Activated effector memory CD4-positive, alpha-beta T cell treated with Interleukin-2 at 50 U/mL for 16 hours (primary cell): ENCODE measurements at regions not wholly inside any gene's neighbourhood (a gene's known extent, or its start where the extent isn't known, plus 50 kb on each side); places are given as distances from the start of the nearest gene placed in this dataset.
"Not testable (repeated sequence)": the region's sequence is repeated elsewhere in the genome, so short reads cannot be mapped to it uniquely, and the experiment has no call there.

Experiments
- DNase-seq: peaks from one replicate; pipeline ENCODE4 v3.0.0-alpha.2; 2020

GRCh38 chr17:34039759-34040555, 215.1 kb upstream of the CCL2 start:
- peak; percentile 2 for DNase-seq

- no peak for DNase-seq
Measured at GRCh38 chr17:34045990-34046389, 209.1 kb upstream of the CCL2 start.

GRCh38 chr17:34051046-34051445, 204.0 kb upstream of the CCL2 start:
- DNase-seq, result no peak

GRCh38 chr17:34054495-34054894, 200.6 kb upstream of the CCL2 start:
- DNase-seq, result no peak

GRCh38 chr17:34055606-34056005, 199.5 kb upstream of the CCL2 start:
- DNase-seq, result no peak

- DNase-seq, result no peak
Measured at GRCh38 chr17:34059423-34060220, 195.5 kb upstream of the CCL2 start.

- no peak for DNase-seq
Measured at GRCh38 chr17:34066528-34066927, 188.6 kb upstream of the CCL2 start.

GRCh38 chr17:34067011-34067410, 188.1 kb upstream of the CCL2 start:
- DNase-seq, result no peak

GRCh38 chr17:34068571-34068970, 186.5 kb upstream of the CCL2 start:
- no peak for DNase-seq

- DNase-seq, result no peak
Measured at GRCh38 chr17:34070712-34071111, 184.4 kb upstream of the CCL2 start.

- DNase-seq, result no peak
Measured at GRCh38 chr17:34071886-34072420, 183.1 kb upstream of the CCL2 start.

- no peak for DNase-seq
Measured at GRCh38 chr17:34075076-34075475, 180.0 kb upstream of the CCL2 start.

- DNase-seq, result no peak
Measured at GRCh38 chr17:34076743-34077631, 178.1 kb upstream of the CCL2 start.

GRCh38 chr17:34081269-34081668, 173.8 kb upstream of the CCL2 start:
- no peak for DNase-seq

- no peak for DNase-seq
Measured at GRCh38 chr17:34082404-34082803, 172.7 kb upstream of the CCL2 start.

- not testable (repeated sequence) for DNase-seq
Measured at GRCh38 chr17:34089042-34089441, 166.0 kb upstream of the CCL2 start.

- DNase-seq, result no peak
Measured at GRCh38 chr17:34090593-34090992, 164.5 kb upstream of the CCL2 start.

- no peak for DNase-seq
Measured at GRCh38 chr17:34091975-34092374, 163.1 kb upstream of the CCL2 start.

GRCh38 chr17:34095106-34095505, 160.0 kb upstream of the CCL2 start:
- DNase-seq, result no peak

GRCh38 chr17:34098699-34099098, 156.4 kb upstream of the CCL2 start:
- DNase-seq, result no peak

GRCh38 chr17:34099859-34100515, 155.1 kb upstream of the CCL2 start:
- no peak for DNase-seq

- no peak for DNase-seq
Measured at GRCh38 chr17:34107019-34107418, 148.1 kb upstream of the CCL2 start.
